Anterior cingulate cortex (tissue), 58 donors: ENCODE measurements at regions not wholly inside any gene's neighbourhood (a gene's known extent, or its start where the extent isn't known, plus 50 kb on each side); places are given as distances from the start of the nearest gene placed in this dataset.
"Not testable (repeated sequence)": the region's sequence is repeated elsewhere in the genome, so short reads cannot be mapped to it uniquely, and the experiment has no call there.

Source experiments
- DNase-seq, 58 donors: peaks; one replicate each; lab custom pipeline; 2025; lab: John Stamatoyannopoulos, UW

DNA sequence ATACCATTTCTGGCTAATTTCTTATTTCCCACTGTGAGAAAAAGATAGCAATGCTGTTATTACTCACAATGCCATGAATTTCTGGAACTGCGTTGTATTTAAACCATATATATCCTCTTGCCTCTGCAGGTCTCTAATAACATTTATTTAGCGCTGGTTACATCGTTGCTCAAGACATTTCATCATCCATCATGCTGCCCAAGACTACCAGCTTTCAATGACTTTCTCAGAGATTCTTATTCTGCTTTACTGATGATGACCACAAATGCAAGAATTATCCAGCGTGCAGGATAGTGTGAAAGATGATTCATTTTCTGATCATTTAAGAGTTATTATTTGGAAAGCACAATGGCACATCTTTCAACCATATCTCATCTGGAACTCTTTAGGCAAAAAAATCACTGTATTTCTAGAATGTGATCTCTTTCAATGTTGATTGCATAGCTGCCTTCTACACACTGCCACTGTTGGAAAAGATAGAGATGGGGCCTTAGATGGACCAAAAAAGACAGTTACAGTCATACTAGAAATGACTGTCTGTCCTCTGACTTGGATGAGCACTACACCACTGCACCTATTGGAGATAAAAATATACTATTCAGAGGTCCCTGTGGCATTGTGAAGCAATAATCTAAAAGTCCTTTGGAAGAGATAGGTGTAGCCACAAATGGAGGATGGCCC lies 716.1 kb downstream of the NSUN3 start:
- no peak for DNase-seq

DNA sequence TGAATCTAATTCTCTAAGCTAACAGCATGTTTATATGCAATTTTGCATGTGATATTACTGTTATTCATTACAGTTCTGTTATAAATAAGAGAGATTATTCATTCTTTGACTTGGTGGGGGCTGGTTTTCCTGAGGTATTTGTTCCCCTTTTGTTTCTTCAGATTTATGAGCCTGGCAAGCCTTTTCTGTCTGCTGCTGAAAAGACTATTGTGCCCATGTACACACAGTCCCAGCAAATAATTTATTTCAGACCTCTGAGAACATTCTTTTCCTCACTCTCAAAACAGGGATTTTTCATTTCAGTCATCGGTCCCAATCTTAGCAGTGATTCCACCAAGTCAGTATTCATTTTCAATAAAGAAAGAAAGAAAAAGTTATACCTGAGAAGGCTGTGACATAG lies 716.8 kb downstream of the NSUN3 start:
- no peak for DNase-seq

DNA sequence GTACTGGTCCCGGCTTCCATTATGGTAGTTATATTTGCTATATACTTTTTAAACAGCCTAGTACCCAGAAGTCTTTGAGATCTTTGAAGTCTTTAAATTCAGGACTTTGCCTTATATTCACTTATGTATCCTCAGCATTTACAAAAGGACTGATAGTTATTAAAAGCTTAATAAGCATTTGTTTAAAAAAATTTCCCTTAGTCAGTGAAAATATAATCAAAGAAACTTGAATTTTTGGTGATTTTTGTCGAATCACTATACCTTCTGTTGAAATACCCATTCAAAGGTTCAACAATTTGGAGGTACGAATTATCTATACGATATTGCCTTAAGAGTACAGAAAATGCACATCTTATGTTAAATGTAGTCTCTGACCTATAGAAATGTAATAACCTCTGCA lies 721.4 kb downstream of the NSUN3 start:
- no peak for DNase-seq

DNA sequence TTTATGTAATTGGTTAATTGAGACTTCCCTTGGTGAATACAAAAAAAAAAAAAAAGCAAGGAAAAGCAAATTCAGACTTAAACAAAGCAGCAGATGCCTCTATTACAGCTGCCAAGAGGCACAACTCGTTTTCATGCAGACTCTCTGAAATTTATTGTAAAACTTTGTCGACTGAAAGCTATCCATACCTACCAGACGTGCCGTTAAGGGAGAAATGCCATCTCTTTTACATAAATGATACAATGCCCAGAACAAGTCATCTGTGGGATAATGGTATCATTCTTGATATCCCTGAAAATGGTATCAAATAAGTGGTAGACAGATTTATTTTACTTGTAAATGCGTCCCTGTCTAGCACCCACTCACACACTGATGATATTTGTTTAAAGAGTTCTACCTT lies 724.2 kb downstream of the NSUN3 start:
- DNase-seq: no peak

DNA sequence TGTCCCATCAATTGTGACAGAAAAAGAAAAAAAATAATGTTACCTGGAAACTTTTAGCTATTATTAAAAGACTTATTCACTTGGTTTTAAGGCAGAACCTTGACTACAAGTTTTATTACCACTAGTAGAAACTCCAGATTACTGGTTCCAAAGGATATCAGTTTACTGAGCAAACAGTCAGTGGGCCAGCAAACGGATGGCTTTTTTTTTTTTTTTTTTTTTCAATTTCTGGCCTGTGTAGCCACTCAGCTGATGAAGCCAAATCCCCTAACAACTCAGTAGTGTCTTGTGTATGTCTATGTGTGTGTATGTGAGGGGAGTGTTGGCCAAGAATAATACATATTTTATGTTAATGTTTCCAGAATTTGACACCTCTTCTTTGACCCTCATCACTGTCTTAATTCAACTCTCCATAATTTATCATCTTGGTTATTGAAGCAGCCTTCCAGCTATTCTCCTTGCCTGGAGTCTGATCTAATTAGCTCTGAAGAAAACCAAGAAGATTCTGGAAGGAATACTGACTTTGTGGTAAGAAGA lies 724.9 kb downstream of the NSUN3 start:
- DNase-seq: no peak

DNA sequence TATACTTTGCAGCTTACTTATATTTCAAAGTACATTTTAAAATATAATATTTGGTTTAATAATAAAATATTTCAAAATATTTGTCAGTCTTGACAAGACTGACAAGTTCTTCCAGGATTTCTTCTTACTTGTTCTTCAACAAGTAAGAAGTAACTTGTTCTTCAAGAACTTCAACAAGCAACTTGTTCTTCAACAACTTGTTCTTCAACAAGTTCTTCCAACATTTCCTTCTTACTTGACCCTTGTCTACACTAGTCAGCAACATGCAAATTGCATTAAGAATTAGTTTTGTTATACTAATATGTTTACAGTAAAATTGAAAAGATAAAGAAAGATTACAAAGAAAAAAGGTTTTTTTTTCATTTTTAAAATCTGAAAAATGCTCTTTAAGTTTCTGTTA lies 731.7 kb downstream of the NSUN3 start:
- DNase-seq: no peak

DNA sequence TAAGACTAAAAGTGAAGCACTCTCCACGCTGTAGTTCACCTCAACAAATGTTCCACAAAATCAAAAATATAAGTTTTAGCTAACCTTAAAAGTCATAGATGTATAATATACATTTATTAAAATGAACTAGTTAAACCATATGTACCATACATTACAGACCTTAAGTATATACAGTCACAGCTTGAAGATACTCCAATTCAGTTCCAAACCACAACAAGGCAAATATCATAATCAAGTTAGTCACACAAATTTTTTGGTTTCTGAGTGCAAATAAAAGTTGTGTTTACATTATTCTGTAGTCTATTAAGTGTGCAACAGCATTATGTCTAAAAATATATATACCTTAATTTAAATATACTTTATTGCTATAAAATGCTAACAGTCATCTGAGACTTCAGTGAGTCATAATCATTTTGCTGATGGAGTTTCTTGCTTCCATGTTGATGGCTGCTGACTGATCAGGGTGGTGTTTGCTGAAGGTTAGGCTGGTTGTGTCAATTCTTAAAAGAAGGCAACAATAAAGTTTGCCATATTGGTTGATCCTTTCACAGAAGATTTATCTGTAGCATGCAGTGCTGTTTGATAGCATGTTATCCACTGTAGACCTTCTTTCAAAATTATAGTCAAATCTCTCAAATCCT lies 736.7 kb downstream of the NSUN3 start:
- DNase-seq: no peak

DNA sequence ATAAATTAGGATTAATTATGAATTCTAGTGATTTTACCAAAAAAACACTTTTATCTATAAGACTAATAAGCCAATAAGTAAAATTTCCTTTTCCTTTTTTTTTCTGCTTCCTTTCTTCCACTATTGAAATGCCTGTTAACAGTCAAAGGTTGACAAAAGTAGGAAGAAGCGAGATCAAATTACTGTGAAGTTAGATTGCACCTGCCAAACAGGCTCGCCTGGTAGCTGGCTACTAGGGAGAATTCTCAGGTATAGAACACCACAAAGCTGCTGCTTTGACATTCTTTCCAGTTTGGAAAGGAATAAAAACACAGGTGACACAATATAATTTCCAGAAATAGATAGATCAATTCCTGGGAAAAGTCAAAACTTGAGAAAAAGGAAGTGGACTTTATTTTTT lies 749.0 kb downstream of the NSUN3 start:
- no peak for DNase-seq

DNA sequence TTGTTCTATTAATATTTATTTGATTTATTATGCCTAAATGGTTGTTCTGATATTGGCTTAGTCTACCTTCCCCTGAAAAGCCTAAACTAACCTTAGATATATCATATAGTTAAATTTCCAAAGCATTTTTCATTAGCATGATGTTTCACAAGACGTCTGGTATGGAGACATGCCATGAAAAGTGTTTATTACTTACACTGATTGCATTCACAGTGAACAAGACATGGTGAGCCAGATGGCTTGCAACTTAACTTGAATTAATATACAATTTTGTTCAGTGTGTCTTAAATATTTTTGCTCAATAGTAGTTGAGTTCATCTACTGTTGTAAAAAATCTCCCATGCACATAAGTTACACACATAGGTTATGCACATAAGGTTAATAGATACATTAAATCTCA lies 758.4 kb downstream of the NSUN3 start:
- DNase-seq: no peak

DNA sequence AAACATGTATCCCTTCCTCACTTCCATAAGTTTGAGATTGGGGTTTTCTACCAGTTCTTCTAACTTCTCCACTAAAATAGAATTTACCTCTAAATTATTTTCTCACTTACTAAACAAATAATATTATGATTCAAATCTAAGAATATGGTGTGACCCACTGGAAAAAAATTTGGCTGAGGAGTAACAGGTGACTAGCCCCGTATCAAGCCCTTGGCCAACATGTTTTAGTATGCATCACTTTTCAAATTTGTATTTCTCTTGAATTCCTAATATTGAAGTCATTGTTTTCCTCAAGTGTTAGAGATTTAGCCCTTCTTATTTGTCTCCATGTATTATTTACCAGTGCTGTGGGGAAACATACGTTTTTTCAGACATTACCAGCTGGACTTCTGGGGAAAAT lies 759.4 kb downstream of the NSUN3 start:
- DNase-seq: no peak

DNA sequence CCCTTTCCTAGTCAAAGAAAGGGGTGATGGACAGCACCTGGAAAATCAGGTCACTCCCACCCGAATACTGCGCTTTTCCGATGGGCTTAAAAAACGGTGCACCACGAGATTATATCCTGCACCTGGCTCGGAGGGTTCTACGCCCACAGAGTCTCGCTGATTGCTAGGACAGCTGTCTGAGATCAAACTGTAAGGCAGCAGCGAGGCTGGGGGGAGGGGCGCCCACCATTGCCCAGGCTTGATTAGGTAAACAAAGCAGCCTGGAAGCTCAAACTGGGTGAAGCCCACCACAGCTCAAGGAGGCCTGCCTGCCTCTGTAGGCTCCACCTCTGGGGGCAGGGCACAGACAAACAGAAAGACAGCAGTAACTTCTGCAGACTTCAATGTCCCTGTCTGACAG lies 783.4 kb downstream of the NSUN3 start:
- DNase-seq: not testable (repeated sequence)

DNA sequence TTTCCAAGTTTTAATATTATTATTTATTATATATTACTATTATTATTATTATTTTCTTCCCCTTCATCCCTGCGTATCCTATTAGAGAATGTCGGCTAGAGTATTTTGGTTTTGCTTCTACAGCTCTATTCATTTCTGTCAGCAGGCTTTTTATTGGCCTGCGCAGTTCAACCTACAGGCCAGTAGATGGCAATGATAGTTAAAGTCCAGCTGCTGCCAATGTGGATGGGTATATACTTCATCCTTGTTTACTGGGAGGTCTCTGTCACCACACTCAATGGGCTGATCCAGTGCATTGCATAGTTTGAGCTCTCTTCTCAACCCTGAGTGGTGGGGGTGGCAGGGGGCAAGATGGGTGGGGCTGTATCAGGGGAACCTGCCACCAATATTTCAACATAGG lies 799.8 kb downstream of the NSUN3 start:
- DNase-seq: peak in 1 of 58 donors; percentile 3

DNA sequence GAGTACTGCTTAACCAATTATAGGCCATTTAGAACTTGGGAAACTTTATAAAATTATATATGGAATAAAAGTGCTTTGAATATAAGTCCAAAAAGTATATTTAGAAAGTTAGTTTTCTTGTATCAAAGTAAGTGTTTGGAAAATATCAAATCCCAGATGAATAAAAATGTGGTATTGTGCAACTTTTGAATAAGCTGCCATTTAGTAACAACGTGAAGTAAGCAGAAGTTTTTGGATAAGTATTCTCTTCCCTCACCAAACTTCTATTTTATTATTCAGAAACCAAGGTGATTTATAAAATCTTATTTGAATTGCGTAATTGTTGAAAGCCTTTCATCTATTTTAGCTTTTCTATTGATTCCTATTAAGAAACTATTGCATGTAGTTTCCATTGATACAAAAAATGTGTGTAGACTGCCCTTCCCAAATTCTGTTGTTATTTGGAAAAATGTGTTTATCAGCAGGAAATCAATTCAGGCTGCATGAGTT lies 806.2 kb downstream of the NSUN3 start:
- DNase-seq: no peak

DNA sequence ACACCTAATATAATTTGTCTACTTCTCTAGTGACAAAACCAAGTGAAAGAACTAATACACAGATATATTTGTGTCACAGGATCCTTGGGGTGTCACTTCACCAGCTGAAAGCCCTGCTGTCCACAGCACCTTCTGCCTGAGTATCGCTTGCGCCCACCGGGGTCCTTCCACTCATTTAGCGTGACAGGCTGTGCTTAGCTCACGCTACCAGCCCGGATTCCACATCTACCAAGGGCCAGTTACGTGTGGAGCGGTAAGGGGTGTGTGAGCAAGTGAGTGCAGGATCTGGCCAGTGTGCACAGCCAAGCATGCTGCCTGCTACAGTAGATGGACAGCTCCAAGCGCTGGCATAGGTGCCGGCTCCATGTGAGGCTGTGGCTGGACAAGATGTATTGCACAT lies 810.9 kb downstream of the NSUN3 start:
- no peak for DNase-seq

DNA sequence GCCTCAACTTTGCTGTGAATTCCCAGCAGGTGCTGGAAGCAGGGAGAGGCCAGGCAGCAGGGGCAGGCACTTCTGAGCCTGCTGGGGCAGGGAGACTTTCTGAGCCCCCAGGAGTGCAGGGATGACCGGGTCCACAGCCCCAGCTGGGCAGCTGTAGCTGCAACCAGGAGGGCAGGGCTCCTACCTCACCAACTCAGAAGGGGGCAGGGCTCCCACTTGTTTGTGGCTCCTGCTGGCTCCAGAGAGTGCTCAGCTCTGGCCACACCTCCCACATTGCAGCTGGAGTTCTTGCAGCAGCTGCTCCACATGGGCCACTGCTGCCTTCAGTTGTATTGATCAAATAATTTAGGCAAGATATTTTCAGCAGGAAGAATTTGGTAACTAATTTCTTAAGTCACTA lies 812.3 kb downstream of the NSUN3 start:
- DNase-seq: no peak

DNA sequence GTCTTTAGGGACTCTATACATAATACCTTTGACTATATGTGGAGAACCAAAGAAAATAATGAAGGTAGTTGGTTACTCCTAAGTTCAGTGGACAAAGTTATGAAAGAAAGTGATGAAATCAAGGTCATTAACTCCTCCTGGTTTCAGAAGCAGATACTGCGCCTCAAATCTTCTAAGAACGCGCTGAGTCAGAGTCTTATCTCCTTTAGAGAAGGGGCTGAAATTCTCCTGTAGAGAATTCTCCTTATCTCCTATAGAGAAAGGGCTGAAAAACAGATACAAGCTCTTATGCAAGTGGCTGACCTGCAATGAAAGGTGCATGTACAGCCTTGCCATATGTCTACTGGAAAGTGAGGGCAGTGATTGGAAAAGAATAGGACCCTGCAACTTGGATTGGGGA lies 824.2 kb downstream of the NSUN3 start:
- DNase-seq: no peak

DNA sequence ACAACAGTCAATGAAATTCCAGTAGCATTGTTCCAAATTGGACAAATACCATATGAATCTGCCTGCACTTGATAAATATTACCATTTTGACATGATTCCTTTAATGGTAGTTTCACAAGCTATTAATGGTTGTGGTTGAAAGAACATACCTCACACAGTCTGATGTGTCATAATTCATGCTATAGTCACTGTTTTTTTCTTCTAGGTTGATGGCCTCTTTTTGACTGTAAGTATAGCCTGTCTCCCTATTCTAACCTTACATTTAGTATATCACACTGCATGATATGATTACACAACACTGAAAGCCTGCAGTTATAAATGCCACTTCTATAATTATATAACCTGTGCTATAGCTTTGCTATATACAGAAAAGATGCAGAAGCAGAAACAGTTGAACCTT lies 834.1 kb downstream of the NSUN3 start:
- no peak for DNase-seq

DNA sequence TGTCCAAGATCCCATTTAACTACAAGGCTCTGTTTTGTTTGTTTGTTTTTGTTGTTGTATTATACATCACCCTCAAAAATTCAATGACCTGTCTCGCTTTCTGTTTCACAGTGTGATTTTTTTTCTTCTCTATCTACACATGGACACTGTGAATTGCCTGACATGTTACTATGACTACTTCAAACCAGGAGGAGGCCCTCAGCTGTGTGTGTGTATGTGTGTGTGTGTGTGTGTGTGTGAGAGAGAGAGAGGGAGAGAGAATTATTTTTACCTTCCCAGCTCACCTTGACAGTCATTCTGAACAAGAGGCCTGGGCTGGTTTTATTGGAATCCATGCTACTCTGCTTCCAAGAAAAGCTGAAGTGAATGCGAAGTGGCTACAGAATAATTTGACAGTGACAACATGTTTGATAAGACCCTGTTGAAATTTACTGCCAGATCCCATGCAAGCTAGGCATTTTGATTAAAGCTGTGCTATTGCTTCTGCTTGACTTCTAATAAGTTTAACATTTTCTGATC lies 841.4 kb downstream of the NSUN3 start:
- no peak for DNase-seq

DNA sequence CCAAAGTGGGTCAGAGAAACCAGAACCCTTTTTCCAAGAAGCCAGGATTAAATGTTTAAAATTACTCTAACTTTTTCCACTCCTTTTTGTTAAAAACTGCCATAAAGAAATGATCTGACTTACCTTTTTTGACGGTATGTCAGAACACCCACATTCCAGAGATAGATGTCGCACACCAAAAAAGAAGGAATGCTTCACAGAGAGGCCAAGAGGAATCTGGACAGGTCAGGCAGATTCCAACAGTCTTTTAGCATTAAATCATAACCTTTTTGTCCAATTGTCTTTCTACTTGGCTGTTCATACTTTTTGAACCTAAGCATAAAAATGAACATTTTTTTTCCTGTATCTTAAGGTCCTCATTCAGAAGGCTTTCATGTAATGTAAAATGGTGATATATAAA lies 846.9 kb downstream of the NSUN3 start:
- no peak for DNase-seq

DNA sequence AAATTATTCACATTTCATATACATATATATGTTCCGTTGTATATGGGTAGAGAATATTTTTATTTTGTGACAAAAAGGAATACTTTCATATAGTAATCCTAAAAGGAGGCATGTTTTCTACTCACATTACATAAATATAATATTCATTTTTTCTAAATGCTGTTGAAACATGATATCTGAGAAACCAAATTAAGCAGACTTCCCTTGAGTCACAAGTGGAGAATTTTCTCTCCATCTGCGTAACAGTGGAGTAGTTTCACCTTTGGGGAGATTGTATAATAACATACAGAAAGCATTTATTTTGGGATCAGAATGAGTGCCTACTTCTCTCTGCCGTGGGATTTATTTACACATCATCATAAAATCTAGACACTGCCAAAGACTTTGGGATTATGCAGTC lies 849.8 kb downstream of the NSUN3 start:
- no peak for DNase-seq

DNA sequence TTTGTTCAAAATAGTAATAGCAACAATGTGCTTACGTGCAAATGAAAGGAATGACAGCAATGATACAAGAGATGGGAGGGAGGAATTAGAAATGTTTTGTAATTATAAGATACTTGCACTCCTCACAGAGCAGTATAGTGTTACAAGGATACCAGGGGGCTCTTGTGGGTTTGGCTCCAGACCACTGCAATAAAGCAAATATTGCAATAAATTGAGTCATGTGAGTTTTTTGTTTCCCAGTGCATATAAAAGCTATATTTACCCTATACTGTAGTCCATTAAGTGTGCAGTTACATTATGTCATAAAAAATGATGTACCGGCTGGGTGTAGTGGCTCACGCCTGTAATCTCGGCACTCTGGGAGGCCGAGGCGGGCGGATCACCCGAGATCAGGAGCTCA lies 864.3 kb downstream of the NSUN3 start:
- DNase-seq: no peak

DNA sequence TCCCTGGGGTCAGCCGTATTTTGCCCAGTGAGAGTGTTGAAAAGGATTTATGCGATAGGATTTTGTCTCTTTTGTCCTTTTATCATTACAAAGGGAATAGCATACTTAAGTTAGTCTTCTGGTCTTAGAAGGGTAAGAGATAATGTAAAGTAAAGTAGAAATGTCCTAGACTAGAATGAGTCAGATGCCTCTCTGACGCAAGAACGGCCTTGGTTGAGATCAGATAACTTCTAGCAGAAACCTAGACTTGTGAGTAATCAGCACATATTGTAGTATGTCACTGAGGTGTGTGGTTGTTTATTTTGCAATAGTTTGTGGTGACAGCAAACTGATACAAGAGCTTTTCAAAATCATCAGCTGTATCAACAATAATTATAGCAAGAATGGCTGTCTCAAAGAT lies 866.1 kb downstream of the NSUN3 start:
- DNase-seq: no peak
